SK-N-SH (cell line): ENCODE measurements at regions not wholly inside any gene's neighbourhood (a gene's known extent, or its start where the extent isn't known, plus 50 kb on each side); places are given as distances from the start of the nearest gene placed in this dataset.

Experiments used
- CTCF ChIA-PET: fragments of 300-600, 350-600 bp; formaldehyde crosslinking; extraction: SDS; loops from one replicate; lab custom pipeline; 2021; lab: Yijun Ruan, JAX
- POLR2A ChIA-PET: fragments of 350-600 bp; sonication (Branson Sonifier 250); formaldehyde crosslinking; extraction: SDS; loops from one replicate; lab custom pipeline; 2020; ENCODE audit warnings: antibody characterized with exemption, inconsistent platforms; lab: Yijun Ruan, JAX
- DNase-seq: peaks from one replicate; pipeline ENCODE4 v3.0.0; 2012
- H2AFZ ChIP-seq: fragments of 200-600 bp; sonication (generic); 2 replicates; pipeline ENCODE4 v1.8.1; 2016; ENCODE audit warnings: antibody characterized with exemption, mild to moderate bottlenecking, low read depth
- H3F3A ChIP-seq: fragments of 200-600 bp; sonication (generic); replicated peaks from 2 replicates; pipeline ENCODE3; 2016; ENCODE audit warnings: antibody characterized with exemption, mild to moderate bottlenecking; ENCODE audit not compliant: insufficient read depth
- H3K27ac ChIP-seq, 2 experiments: fragments of 200-500 bp in 1 of 2; fragments of 200-600 bp in 1 of 2; sonication (Bioruptor generic) in 1 of 2; sonication (generic), shearing (Covaris generic) in 1 of 2; 2 replicates each; pipeline versions ENCODE4 v1.5.1 to v1.6.1; 2014 to 2016; ENCODE audit warnings: low read depth in 2 of 2, inconsistent platforms in 1 of 2, low read length in 1 of 2, mild to moderate bottlenecking in 1 of 2, mixed read lengths in 1 of 2
- H3K27me3 ChIP-seq: fragments of 200-600 bp; sonication (generic), shearing (Covaris generic); 2 replicates; pipeline ENCODE4 v1.6.1; 2016; ENCODE audit warnings: mixed run types; ENCODE audit not compliant: insufficient read depth
- H3K36me3 ChIP-seq, 2 experiments: fragments of 200-500 bp in 1 of 2; fragments of 200-600 bp in 1 of 2; sonication (Bioruptor generic) in 1 of 2; sonication (generic) in 1 of 2; replicated peaks in 1 of 2; 2 replicates each; pipeline versions ENCODE3 to v1.5.1; 2014 to 2016; ENCODE audit warnings: low read length in 1 of 2, mild to moderate bottlenecking in 1 of 2; ENCODE audit not compliant: insufficient read depth in 2 of 2, control insufficient read depth in 1 of 2
- H3K4me1 ChIP-seq, 2 experiments: fragments of 200-500 bp in 1 of 2; fragments of 200-600 bp in 1 of 2; sonication (Bioruptor generic) in 1 of 2; sonication (generic), shearing (Covaris generic) in 1 of 2; 2 replicates each; pipeline versions ENCODE4 v1.5.1 to v1.6.1; 2014 to 2016; ENCODE audit warnings: low read depth in 1 of 2, low read length in 1 of 2, mixed run types in 1 of 2; ENCODE audit not compliant: insufficient read depth in 2 of 2, control insufficient read depth in 1 of 2
- H3K4me2 ChIP-seq: fragments of 200-600 bp; sonication (generic), shearing (Covaris generic); 2 replicates; pipeline ENCODE4 v1.6.1; 2017; ENCODE audit warnings: mixed run types
- H3K4me3 ChIP-seq, 2 experiments: fragments of 200-500 bp in 1 of 2; fragments of 200-600 bp in 1 of 2; sonication (Bioruptor generic) in 1 of 2; sonication (generic), shearing (Covaris generic) in 1 of 2; 2 replicates each; pipeline versions ENCODE4 v1.5.1 to v1.8.1; 2014 to 2016; ENCODE audit warnings: low read depth in 2 of 2, inconsistent platforms in 1 of 2, low read length in 1 of 2, mild to moderate bottlenecking in 1 of 2, mixed read lengths in 1 of 2, moderate library complexity in 1 of 2
- H3K79me2 ChIP-seq: fragments of 200-600 bp; sonication (generic); 2 replicates; pipeline ENCODE4 v1.8.1; 2017; ENCODE audit warnings: mild to moderate bottlenecking; ENCODE audit not compliant: insufficient read depth
- H3K9ac ChIP-seq: fragments of 200-600 bp; sonication (generic); 2 replicates; pipeline ENCODE4 v1.6.1; 2017; ENCODE audit warnings: mixed run types
- H3K9me2 ChIP-seq: fragments of 200-600 bp; sonication (generic); 2 replicates; pipeline ENCODE4 v1.6.1; 2017; ENCODE audit warnings: mixed run types
- H3K9me3 ChIP-seq: fragments of 200-600 bp; sonication (generic); 2 replicates; pipeline ENCODE4 v1.6.1; 2017; ENCODE audit warnings: mixed run types, mild to moderate bottlenecking, moderate library complexity
- H4K20me1 ChIP-seq: fragments of 200-600 bp; sonication (generic); 2 replicates; pipeline ENCODE4 v1.6.1; 2017; ENCODE audit warnings: mild to moderate bottlenecking, mixed run types; ENCODE audit not compliant: insufficient read depth
- CHD2 ChIP-seq: fragments of 150-350 bp; IDR thresholded peaks from 2 replicates; pipeline ENCODE4 v1.6.1; 2018; ENCODE audit warnings: low read length; ENCODE audit not compliant: partially characterized antibody
- CTCF ChIP-seq: fragments of 200-600 bp; sonication (generic); IDR thresholded peaks from 2 replicates; pipeline ENCODE4 v1.6.1; 2017; ENCODE audit warnings: antibody characterized with exemption, mild to moderate bottlenecking, moderate library complexity
- EP300 ChIP-seq, 2 experiments: IDR thresholded peaks; 2 replicates each; pipeline versions ENCODE4 v1.4.0 to v1.6.1; 2012; ENCODE audit warnings: borderline replicate concordance in 1 of 2, low read depth in 1 of 2, low read length in 1 of 2
- EZH2phosphoT487 ChIP-seq: fragments of 200-600 bp; sonication (generic); IDR thresholded peaks from 2 replicates; pipeline ENCODE4 v1.6.1; 2017; ENCODE audit warnings: low read depth, mixed run types, mild to moderate bottlenecking, antibody characterized with exemption, moderate library complexity, borderline replicate concordance
- FOXJ3 ChIP-seq: sonication (generic); formaldehyde crosslinking; IDR thresholded peaks from 2 replicates; pipeline ENCODE4 v1.5.1; 2020; ENCODE audit warnings: mild to moderate bottlenecking, missing genetic modification reagents
- GABPA ChIP-seq: IDR thresholded peaks from 2 replicates; pipeline ENCODE4 v1.4.0; 2012; ENCODE audit warnings: low read depth, mild to moderate bottlenecking
- JUND ChIP-seq: IDR thresholded peaks from 2 replicates; pipeline ENCODE4 v1.4.0; 2012
- MAX ChIP-seq: IDR thresholded peaks from 2 replicates; pipeline ENCODE4 v1.4.0; 2012; ENCODE audit warnings: low read depth
- MXI1 ChIP-seq: IDR thresholded peaks from 2 replicates; pipeline ENCODE4 v1.6.1; 2012; ENCODE audit warnings: mild to moderate bottlenecking, low read depth, low read length, improper control_type of control experiment
- NFIC ChIP-seq: IDR thresholded peaks from 2 replicates; pipeline ENCODE4 v1.4.0; 2012; ENCODE audit warnings: borderline replicate concordance
- POLR2AphosphoS5 ChIP-seq: IDR thresholded peaks from 2 replicates; pipeline ENCODE4 v1.6.1; 2012; ENCODE audit warnings: low read depth, low read length
- RAD21 ChIP-seq: IDR thresholded peaks from 2 replicates; pipeline ENCODE4 v1.6.1; 2012; ENCODE audit warnings: mild to moderate bottlenecking, low read length
- REST ChIP-seq: IDR thresholded peaks from 2 replicates; pipeline ENCODE4 v1.6.1; 2012; ENCODE audit warnings: mild to moderate bottlenecking, low read depth, low read length, moderate library complexity
- SIN3A ChIP-seq: IDR thresholded peaks from 2 replicates; pipeline ENCODE4 v1.6.1; 2012; ENCODE audit warnings: low read depth, mild to moderate bottlenecking, low read length, moderate library complexity, borderline replicate concordance
- SMC3 ChIP-seq: IDR thresholded peaks from 2 replicates; pipeline ENCODE4 v1.6.1; 2012; ENCODE audit warnings: low read depth, low read length, improper control_type of control experiment
- TCF12 ChIP-seq: IDR thresholded peaks from 2 replicates; pipeline ENCODE4 v1.4.0; 2012
- TEAD4 ChIP-seq: IDR thresholded peaks from 2 replicates; pipeline ENCODE4 v1.4.0; 2012; ENCODE audit warnings: mild to moderate bottlenecking, borderline replicate concordance; ENCODE audit not compliant: insufficient read depth
- WGBS: methylation state at CpG from one replicate; pipeline ENCODE4 v1.1.6; 2017; ENCODE audit warnings: low lambda C conversion rate; 5-methylcytosine and 5-hydroxymethylcytosine counted together
- TF ChIP-seq, protein P1 (sequence below): IDR thresholded peaks from 2 replicates; pipeline ENCODE4; 2012

DNA sequence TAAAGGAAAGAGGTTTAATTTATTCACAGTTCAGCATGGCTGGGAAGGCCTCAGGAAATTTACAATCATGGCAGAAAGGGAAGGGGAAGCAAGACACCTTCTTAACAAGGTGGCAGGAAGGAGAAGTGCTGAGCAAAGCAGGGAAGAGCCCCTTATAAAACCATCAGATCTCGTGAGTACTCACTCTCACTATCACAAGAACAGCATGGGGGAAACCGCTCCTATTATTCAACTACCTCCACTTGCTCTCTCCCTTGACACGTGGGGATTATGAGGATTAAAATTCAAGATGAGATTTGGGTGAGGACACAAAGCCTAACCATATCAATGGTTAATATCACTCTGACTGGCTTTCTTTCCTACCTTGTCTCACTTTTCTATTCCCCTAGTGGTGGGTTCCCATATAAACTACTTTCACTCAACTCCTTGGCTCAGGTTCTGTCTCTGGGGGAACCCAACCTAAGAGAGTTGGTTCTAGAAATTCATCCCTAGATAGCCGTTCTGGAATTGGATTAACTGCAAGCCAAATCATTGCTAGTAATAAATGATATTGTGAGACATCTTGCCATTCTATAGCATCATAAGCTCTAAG lies 749.8 kb upstream of the GRAMD2B start:
- Histone ChIP-seq H2AFZ (no peak overlapping the region), H3F3A (no peaks in the 10 kb centered on the region), H3K9ac (no peak overlapping the region), H3K79me2 (no peaks in the 10 kb centered on the region), H3K4me2 (no peak overlapping the region), H3K4me3 (no peak overlapping the region), H3K9me2 (no peaks in the 10 kb centered on the region), H3K27ac (no peak overlapping the region), H3K27me3 (no peaks in the 10 kb centered on the region), H3K9me3 (no peaks in the 10 kb centered on the region), H4K20me1 (no peaks in the 10 kb centered on the region), H3K36me3 (no peaks in the 10 kb centered on the region), H3K4me1 (no peaks in the 10 kb centered on the region)
- 58% methylated on average over 4 of the region's 4 CpGs for WGBS
- DNase-seq = no peak
- ChIA-PET POLR2A (no interaction called here), CTCF (no interaction called here)
- TF ChIP-seq CTCF (0 out of 2 replicates have a peak, but pooled peaks have one; percentile 16), FOXJ3 (no peak), GABPA (no peak), JUND (no peak), TEAD4 (no peak), EP300 (IDR thresholded peaks at IDR 0.05; ENCODE audit: borderline replicate concordance in 1 of 2, low read depth in 1 of 2, low read length in 1 of 2) (no peak), RAD21 (no peak), REST (no peak)

DNA sequence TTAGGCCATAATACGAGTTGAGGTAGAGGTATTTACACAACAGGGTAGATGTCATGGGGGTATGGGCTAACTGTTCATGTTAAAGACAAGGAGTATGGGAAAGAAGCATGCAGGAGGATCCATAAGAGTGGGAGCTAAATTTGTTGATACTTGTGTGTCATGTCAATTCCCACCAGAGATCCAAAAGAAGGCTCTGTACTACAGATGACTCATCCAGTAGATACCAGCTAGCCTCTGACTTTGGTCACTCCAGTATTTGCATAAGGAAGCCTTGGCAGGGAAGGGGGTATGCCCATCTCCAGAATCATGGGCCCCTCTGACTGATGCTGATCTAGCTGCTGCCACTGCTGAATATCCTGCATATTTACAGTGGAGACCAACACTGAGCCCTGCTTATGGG lies 743.7 kb upstream of the GRAMD2B start:
- H3K36me3 ChIP-seq = no peaks in the 10 kb centered on the region
- 85% methylated on average over 1 of the region's 1 CpG for WGBS
- DNase-seq = no peak
- no peak overlapping the region for H3K27ac ChIP-seq
- H3F3A ChIP-seq = no peaks in the 10 kb centered on the region
- ChIA-PET CTCF (interaction anchor here (1.3 kb wide), 1 partner anchor 12 kb away, joined by 6 read pairs; no protein-coding TSS in a partner anchor), POLR2A (no interaction called here)
- H3K9me3 ChIP-seq = no peaks in the 10 kb centered on the region
- H3K27me3 ChIP-seq = no peaks in the 10 kb centered on the region
- H4K20me1 ChIP-seq = no peaks in the 10 kb centered on the region
- TF ChIP-seq MXI1 = no peak
- no peak for TF ChIP-seq SIN3A
- TF ChIP-seq, protein P1, sequence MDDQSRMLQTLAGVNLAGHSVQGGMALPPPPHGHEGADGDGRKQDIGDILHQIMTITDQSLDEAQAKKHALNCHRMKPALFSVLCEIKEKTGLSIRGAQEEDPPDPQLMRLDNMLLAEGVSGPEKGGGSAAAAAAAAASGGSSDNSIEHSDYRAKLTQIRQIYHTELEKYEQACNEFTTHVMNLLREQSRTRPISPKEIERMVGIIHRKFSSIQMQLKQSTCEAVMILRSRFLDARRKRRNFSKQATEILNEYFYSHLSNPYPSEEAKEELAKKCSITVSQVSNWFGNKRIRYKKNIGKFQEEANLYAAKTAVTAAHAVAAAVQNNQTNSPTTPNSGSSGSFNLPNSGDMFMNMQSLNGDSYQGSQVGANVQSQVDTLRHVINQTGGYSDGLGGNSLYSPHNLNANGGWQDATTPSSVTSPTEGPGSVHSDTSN = no peak
- TF ChIP-seq POLR2AphosphoS5 = no peak
- TF ChIP-seq MAX = no peak
- TF ChIP-seq EP300 (IDR thresholded peaks at IDR 0.05; ENCODE audit: borderline replicate concordance in 1 of 2, low read depth in 1 of 2, low read length in 1 of 2) = no peak
- TF ChIP-seq NFIC = no peak
- no peak for TF ChIP-seq EZH2phosphoT487
- TF ChIP-seq SMC3 = no peak
- TF ChIP-seq TEAD4 = no peak
- TF ChIP-seq REST = no peak
- no peak for TF ChIP-seq CHD2
- no peak for TF ChIP-seq TCF12
- TF ChIP-seq, all 33 proteins: peak for 0
- Histone ChIP-seq H3K4me3 (no peak overlapping the region), H3K4me2 (no peak overlapping the region), H3K79me2 (no peaks in the 10 kb centered on the region), H3K9ac (no peak overlapping the region), H3K4me1 (no peaks in the 10 kb centered on the region; a peak in 2 of 4 replicates), H3K9me2 (no peaks in the 10 kb centered on the region), H2AFZ (no peak overlapping the region)
